ENCODE measurements at regions not wholly inside any gene's neighbourhood (a gene's known extent, or its start where the extent isn't known, plus 50 kb on each side); places are given as distances from the start of the nearest gene placed in this dataset.
A peak's percentile ranks its signal among the peaks of the same experiment; 100 is the strongest.

- no peak for DNase-seq (ENCODE audit: extremely low read depth in 1 of 4, low spot score in 3 of 4)
- intact Hi-C loops (cut with micrococcal nuclease) (no loop called here), in situ Hi-C loops (cut with MboI) (no loop called here)
- ATAC-seq: peak; percentile 50; the same call in 2 of the 3 replicates
- Histone ChIP-seq H3K4me3 (no peak overlapping the region), H4K20me1 (replicated peaks; ENCODE audit: control insufficient read depth, insufficient read depth, low read length) (no peaks in the 10 kb centered on the region), H3K9me3 (replicated peaks; ENCODE audit: control insufficient read depth, insufficient read depth, low read depth, low read length) (peaks cover 4% of the 10 kb centered on the region; the same call in 1 of the 2 replicates), H2AFZ (ENCODE audit: low read depth, low read length) (no peak overlapping the region), H3K36me3 (ENCODE audit: control insufficient read depth, insufficient read depth, low read length) (no peaks in the 10 kb centered on the region), H3K4me2 (ENCODE audit: insufficient read depth, low read length) (no peak overlapping the region), H3K4me1 (replicated peaks in 1 of 2; ENCODE audit: control insufficient read depth in 2 of 2, insufficient read depth in 2 of 2, low read length in 2 of 2) (peaks cover 7 to 19% of the 10 kb centered on the region in 2 experiments; a peak in 4 of 5 replicates), H3K9me1 (ENCODE audit: control insufficient read depth, insufficient read depth, low read length) (no peaks in the 10 kb centered on the region), H3K9ac (ENCODE audit: insufficient read depth in 1 of 2, low read depth in 2 of 2, low read length in 2 of 2) (no peak overlapping the region; a peak in 1 of 4 replicates), H3K27me3 (ENCODE audit: control insufficient read depth in 2 of 2, insufficient read depth in 2 of 2, low read length in 2 of 2) (no peaks in the 10 kb centered on the region), H3K27ac (ENCODE audit: extremely low read depth, low read depth, low read length) (no peak overlapping the region), H3K79me2 (ENCODE audit: control insufficient read depth, insufficient read depth, low read length) (no peaks in the 10 kb centered on the region)
- no TSS peak for BruUV-seq (replicated peaks)
- TF ChIP-seq GATAD2A (IDR thresholded peaks at IDR 0.05): no peak
- no peak for TF ChIP-seq SNIP1 (IDR thresholded peaks at IDR 0.05; ENCODE audit: low read depth)
- no peak for TF ChIP-seq ZNF398 (CRISPR knock-in tag; IDR thresholded peaks at IDR 0.05)
- no peak for TF ChIP-seq KDM2B (CRISPR knock-in tag; IDR thresholded peaks at IDR 0.05)
- no peak for TF ChIP-seq ZBTB26 (CRISPR knock-in tag; IDR thresholded peaks at IDR 0.05)
- no peak for TF ChIP-seq ZNF184 (CRISPR knock-in tag; IDR thresholded peaks at IDR 0.05)
- TF ChIP-seq PRMT5 (CRISPR knock-in tag; IDR thresholded peaks at IDR 0.05): no peak
- no peak for TF ChIP-seq NFRKB (IDR thresholded peaks at IDR 0.05; ENCODE audit: low read depth)
- TF ChIP-seq DACH1 (IDR thresholded peaks at IDR 0.05; ENCODE audit: partially characterized antibody): no peak
- no peak for TF ChIP-seq PTTG1 (tag; IDR thresholded peaks at IDR 0.05; ENCODE audit: low read depth)
- no peak for TF ChIP-seq CHAMP1 (IDR thresholded peaks at IDR 0.05)
- no peak for TF ChIP-seq MEIS2 (IDR thresholded peaks at IDR 0.05; ENCODE audit: partially characterized antibody)
- CTCF ChIA-PET (ENCODE audit: low intra/inter-chr PET ratio): no interaction called here
- 43% methylated on average over 9 of the region's 9 CpGs for WGBS (ENCODE audit: insufficient coverage, low coverage, missing lambda C conversion rate)
- POLR2A ChIA-PET: interaction anchor here (0.6 to 1.2 kb wide), 7 partner anchors 11 to 450 kb away, joined by 3 to 4 read pairs (median 3); no protein-coding TSS in a partner anchor
- FAIRE-seq: peak; percentile 73
Observed at GRCh38 chr2:62321380-62322289, 125.7 kb downstream of the B3GNT2 start.
